HG02610 (cell line): ENCODE measurements at regions not wholly inside any gene's neighbourhood (a gene's known extent, or its start where the extent isn't known, plus 50 kb on each side); places are given as distances from the start of the nearest gene placed in this dataset.
"Not testable (repeated sequence)": the region's sequence is repeated elsewhere in the genome, so short reads cannot be mapped to it uniquely, and the experiment has no call there.

Experiments
- ATAC-seq: cut with Tn5 transposase; IDR thresholded peaks from one replicate; pipeline ENCODE4 v1.9.1; 2021; ENCODE audit warnings: mild to moderate bottlenecking, moderate library complexity; ENCODE audit not compliant: unreplicated experiment

- not testable (repeated sequence) for ATAC-seq
Observed at GRCh38 chr9:40939201-40939887, 189.1 kb downstream of the FOXD4L6 start.

GRCh38 chr9:40935336-40935735 lies 193.1 kb downstream of the FOXD4L6 start:
- ATAC-seq: no peak

- ATAC-seq: not testable (repeated sequence)
Observed at GRCh38 chr9:40934480-40934879, 194.0 kb downstream of the FOXD4L6 start.

GRCh38 chr9:40930426-40930825 lies 198.1 kb downstream of the FOXD4L6 start:
- not testable (repeated sequence) for ATAC-seq

GRCh38 chr9:40929488-40929845 lies 199.0 kb downstream of the FOXD4L6 start:
- not testable (repeated sequence) for ATAC-seq

- no peak for ATAC-seq
Observed at GRCh38 chr9:40928803-40929487, 199.5 kb downstream of the FOXD4L6 start.

GRCh38 chr9:40927851-40928802 lies 200.4 kb downstream of the FOXD4L6 start:
- ATAC-seq: no peak

GRCh38 chr9:40927260-40927631 lies 201.2 kb downstream of the FOXD4L6 start:
- no peak for ATAC-seq

- ATAC-seq: no peak
Observed at GRCh38 chr9:40926404-40927259, 201.8 kb downstream of the FOXD4L6 start.

GRCh38 chr9:40925149-40925548 lies 203.3 kb downstream of the FOXD4L6 start:
- ATAC-seq: no peak

- ATAC-seq: not testable (repeated sequence)
Observed at GRCh38 chr9:40916399-40916783, 212.1 kb downstream of the FOXD4L6 start.

- ATAC-seq: not testable (repeated sequence)
Observed at GRCh38 chr9:40915660-40916398, 212.7 kb downstream of the FOXD4L6 start.

- no peak for ATAC-seq
Observed at GRCh38 chr9:40914772-40915659, 213.5 kb downstream of the FOXD4L6 start.

- no peak for ATAC-seq
Observed at GRCh38 chr9:40913928-40914673, 214.4 kb downstream of the FOXD4L6 start.

GRCh38 chr9:40913096-40913719 lies 215.3 kb downstream of the FOXD4L6 start:
- ATAC-seq: no peak

GRCh38 chr9:40912679-40913078 lies 215.8 kb downstream of the FOXD4L6 start:
- not testable (repeated sequence) for ATAC-seq

- no peak for ATAC-seq
Observed at GRCh38 chr9:40911647-40912046, 216.8 kb downstream of the FOXD4L6 start.

- not testable (repeated sequence) for ATAC-seq
Observed at GRCh38 chr9:40910995-40911394, 217.5 kb downstream of the FOXD4L6 start.
